ENCODE measurements at regions not wholly inside any gene's neighbourhood (a gene's known extent, or its start where the extent isn't known, plus 50 kb on each side); places are given as distances from the start of the nearest gene placed in this dataset.

DNA sequence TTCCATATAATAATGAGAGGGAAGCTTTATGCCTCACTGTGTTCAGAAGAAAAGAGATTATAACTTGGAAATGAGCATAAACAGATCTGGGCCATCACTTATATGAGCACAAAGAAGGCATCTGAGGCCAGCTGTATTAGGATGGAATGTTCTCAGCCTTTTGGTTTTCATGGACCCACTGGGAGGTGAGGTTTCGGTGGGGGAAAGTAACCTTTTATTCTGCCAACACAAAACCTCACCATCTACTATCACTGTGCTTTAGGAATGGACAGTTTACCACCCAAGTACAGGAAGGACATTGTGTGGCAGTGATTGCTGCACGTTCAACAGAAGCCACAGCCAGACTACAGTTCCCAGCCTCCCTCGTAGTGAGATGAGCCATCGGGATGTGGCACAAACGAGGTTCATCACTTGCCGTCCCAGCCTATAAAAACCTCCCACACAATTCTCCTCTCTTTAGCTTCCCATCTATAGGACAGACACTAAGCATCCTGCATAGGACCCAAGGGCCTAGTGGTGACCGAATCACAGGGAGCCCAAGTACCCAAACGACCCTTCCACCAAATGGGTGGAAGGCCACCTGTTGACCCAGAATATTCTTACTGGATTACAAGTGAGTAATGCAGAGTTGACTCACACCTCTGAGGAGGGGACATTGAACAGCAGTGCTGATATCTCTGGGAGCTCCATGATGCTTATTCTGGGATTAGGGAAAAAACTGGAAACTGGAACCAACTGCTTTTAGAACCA is 121.5 kb upstream of the RAG2 start (continued):
- TF ChIP-seq TCF7 (CRISPR knock-in tag; IDR thresholded peaks at IDR 0.05; ENCODE audit: low read depth): no peak
- no peak for TF ChIP-seq ZNF263 (CRISPR knock-in tag; IDR thresholded peaks at IDR 0.05; ENCODE audit: low read depth)
- no peak for TF ChIP-seq ZNF671 (CRISPR knock-in tag; IDR thresholded peaks at IDR 0.05)
- TF ChIP-seq ZNF121 (CRISPR knock-in tag; IDR thresholded peaks at IDR 0.05): no peak
- TF ChIP-seq ZNF317 (CRISPR knock-in tag; IDR thresholded peaks at IDR 0.05; ENCODE audit: borderline replicate concordance, low read depth): no peak
- TF ChIP-seq, protein P1, sequence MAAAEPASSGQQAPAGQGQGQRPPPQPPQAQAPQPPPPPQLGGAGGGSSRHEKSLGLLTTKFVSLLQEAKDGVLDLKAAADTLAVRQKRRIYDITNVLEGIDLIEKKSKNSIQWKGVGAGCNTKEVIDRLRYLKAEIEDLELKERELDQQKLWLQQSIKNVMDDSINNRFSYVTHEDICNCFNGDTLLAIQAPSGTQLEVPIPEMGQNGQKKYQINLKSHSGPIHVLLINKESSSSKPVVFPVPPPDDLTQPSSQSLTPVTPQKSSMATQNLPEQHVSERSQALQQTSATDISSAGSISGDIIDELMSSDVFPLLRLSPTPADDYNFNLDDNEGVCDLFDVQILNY (CRISPR knock-in tag; IDR thresholded peaks at IDR 0.05): no peak

DNA sequence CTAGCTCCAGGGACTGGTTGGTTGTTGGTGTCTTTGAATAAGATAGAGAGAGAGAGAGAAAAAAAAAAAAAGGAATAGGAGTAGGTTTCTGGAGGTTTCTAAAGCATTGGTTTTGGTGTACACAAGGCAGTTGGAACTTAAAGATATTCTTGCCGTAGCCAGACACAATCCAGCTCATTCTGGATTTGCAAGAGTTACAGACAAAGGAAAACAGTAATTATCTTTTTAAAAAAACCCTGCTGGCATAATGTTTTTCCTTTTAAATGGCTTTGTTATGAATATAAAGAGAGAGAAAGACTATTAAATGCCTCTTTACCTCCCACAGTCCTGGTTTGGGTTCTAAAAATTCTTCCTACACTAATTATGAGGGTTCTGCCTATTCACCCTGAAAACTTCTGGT is 120.4 kb upstream of the RAG2 start:
- Mint-ChIP-seq H3K4me1 (peaks cover 10% of the 10 kb centered on the region; the same call in 1 of the 2 replicates), H3K9me3 (peaks cover 81% of the 10 kb centered on the region), H3K27me3 (ENCODE audit: low read depth) (peaks cover 23% of the 10 kb centered on the region), H3K36me3 (peaks cover 49% of the 10 kb centered on the region), H3K4me3 (no peak overlapping the region), H3K27ac (no peak overlapping the region)
- DNase-seq (ENCODE audit: low spot score) (no peak), ATAC-seq (no peak)
- ChIA-PET CTCF (no interaction called here), POLR2A (no interaction called here)
- no peak for TF ChIP-seq ZNF416 (CRISPR knock-in tag; IDR thresholded peaks at IDR 0.05)
- TF ChIP-seq, protein P2, sequence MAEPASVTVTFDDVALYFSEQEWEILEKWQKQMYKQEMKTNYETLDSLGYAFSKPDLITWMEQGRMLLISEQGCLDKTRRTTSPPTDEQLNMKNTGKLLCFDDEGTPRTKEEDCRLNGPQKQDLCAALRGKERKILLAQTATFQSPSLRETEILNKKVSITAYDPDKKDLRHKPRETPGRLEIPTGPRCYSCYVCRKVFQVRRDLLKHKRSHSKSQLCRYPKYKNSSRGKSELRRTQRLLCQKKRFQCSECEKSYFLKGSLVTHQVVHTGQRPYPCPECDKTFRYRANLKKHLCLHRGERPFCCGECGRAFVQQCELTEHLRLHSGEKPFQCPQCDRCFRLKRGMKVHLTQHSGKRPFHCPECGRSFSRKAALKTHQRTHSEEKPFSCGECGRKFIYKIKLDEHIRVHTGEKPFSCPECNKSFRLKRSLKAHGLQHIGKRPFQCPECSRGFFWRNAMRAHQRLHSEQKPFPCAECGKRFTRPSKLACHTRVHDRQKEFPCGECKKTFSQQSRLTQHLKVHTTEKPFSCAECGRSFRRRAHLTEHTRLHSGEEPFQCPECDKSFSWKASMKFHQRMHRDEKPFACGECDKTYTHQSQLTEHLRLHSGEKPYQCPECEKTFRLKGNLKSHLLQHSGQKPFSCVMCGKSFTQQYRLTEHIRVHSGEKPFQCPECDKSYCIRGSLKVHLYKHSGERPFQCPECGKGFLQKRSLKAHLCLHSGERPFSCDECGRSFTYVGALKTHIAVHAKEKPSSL (CRISPR knock-in tag; conservative IDR thresholded peaks at IDR 0.05): no peak
- TF ChIP-seq, protein P3, sequence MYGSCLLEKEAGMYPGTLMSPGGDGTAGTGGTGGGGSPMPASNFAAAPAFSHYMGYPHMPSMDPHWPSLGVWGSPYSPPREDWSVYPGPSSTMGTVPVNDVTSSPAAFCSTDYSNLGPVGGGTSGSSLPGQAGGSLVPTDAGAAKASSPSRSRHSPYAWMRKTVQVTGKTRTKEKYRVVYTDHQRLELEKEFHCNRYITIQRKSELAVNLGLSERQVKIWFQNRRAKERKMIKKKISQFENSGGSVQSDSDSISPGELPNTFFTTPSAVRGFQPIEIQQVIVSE (CRISPR knock-in tag; IDR thresholded peaks at IDR 0.05; ENCODE audit: borderline replicate concordance): no peak
- TF ChIP-seq ZBTB21 (CRISPR knock-in tag; IDR thresholded peaks at IDR 0.05; ENCODE audit: borderline replicate concordance): no peak
- TF ChIP-seq, protein P4, sequence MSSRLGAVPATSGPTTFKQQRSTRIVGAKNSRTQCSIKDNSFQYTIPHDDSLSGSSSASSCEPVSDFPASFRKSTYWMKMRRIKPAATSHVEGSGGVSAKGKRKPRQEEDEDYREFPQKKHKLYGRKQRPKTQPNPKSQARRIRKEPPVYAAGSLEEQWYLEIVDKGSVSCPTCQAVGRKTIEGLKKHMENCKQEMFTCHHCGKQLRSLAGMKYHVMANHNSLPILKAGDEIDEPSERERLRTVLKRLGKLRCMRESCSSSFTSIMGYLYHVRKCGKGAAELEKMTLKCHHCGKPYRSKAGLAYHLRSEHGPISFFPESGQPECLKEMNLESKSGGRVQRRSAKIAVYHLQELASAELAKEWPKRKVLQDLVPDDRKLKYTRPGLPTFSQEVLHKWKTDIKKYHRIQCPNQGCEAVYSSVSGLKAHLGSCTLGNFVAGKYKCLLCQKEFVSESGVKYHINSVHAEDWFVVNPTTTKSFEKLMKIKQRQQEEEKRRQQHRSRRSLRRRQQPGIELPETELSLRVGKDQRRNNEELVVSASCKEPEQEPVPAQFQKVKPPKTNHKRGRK (CRISPR knock-in tag; IDR thresholded peaks at IDR 0.05; ENCODE audit: borderline replicate concordance): no peak
- TF ChIP-seq, protein P5, sequence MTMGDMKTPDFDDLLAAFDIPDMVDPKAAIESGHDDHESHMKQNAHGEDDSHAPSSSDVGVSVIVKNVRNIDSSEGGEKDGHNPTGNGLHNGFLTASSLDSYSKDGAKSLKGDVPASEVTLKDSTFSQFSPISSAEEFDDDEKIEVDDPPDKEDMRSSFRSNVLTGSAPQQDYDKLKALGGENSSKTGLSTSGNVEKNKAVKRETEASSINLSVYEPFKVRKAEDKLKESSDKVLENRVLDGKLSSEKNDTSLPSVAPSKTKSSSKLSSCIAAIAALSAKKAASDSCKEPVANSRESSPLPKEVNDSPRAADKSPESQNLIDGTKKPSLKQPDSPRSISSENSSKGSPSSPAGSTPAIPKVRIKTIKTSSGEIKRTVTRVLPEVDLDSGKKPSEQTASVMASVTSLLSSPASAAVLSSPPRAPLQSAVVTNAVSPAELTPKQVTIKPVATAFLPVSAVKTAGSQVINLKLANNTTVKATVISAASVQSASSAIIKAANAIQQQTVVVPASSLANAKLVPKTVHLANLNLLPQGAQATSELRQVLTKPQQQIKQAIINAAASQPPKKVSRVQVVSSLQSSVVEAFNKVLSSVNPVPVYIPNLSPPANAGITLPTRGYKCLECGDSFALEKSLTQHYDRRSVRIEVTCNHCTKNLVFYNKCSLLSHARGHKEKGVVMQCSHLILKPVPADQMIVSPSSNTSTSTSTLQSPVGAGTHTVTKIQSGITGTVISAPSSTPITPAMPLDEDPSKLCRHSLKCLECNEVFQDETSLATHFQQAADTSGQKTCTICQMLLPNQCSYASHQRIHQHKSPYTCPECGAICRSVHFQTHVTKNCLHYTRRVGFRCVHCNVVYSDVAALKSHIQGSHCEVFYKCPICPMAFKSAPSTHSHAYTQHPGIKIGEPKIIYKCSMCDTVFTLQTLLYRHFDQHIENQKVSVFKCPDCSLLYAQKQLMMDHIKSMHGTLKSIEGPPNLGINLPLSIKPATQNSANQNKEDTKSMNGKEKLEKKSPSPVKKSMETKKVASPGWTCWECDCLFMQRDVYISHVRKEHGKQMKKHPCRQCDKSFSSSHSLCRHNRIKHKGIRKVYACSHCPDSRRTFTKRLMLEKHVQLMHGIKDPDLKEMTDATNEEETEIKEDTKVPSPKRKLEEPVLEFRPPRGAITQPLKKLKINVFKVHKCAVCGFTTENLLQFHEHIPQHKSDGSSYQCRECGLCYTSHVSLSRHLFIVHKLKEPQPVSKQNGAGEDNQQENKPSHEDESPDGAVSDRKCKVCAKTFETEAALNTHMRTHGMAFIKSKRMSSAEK (CRISPR knock-in tag; IDR thresholded peaks at IDR 0.05; ENCODE audit: borderline replicate concordance): no peak
- TF ChIP-seq, protein P6, sequence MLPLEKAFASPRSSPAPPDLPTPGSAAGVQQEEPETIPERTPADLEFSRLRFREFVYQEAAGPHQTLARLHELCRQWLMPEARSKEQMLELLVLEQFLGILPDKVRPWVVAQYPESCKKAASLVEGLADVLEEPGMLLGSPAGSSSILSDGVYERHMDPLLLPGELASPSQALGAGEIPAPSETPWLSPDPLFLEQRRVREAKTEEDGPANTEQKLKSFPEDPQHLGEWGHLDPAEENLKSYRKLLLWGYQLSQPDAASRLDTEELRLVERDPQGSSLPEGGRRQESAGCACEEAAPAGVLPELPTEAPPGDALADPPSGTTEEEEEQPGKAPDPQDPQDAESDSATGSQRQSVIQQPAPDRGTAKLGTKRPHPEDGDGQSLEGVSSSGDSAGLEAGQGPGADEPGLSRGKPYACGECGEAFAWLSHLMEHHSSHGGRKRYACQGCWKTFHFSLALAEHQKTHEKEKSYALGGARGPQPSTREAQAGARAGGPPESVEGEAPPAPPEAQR (CRISPR knock-in tag; IDR thresholded peaks at IDR 0.05): no peak
- no peak for TF ChIP-seq RELA (CRISPR knock-in tag; IDR thresholded peaks at IDR 0.05; ENCODE audit: borderline replicate concordance)
- no peak for TF ChIP-seq ZNF121 (CRISPR knock-in tag; IDR thresholded peaks at IDR 0.05)
- no peak for TF ChIP-seq MXD4 (CRISPR knock-in tag; IDR thresholded peaks at IDR 0.05; ENCODE audit: borderline replicate concordance)
- TF ChIP-seq, protein P7, sequence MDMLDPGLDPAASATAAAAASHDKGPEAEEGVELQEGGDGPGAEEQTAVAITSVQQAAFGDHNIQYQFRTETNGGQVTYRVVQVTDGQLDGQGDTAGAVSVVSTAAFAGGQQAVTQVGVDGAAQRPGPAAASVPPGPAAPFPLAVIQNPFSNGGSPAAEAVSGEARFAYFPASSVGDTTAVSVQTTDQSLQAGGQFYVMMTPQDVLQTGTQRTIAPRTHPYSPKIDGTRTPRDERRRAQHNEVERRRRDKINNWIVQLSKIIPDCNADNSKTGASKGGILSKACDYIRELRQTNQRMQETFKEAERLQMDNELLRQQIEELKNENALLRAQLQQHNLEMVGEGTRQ (CRISPR knock-in tag; IDR thresholded peaks at IDR 0.05): no peak
- TF ChIP-seq GABPB1 (CRISPR knock-in tag; IDR thresholded peaks at IDR 0.05): no peak
- TF ChIP-seq NFYB (CRISPR knock-in tag; conservative IDR thresholded peaks at IDR 0.05; ENCODE audit: low read depth): no peak
- no peak for TF ChIP-seq ZNF263 (CRISPR knock-in tag; IDR thresholded peaks at IDR 0.05; ENCODE audit: low read depth)
- TF ChIP-seq TEAD4 (CRISPR knock-in tag; IDR thresholded peaks at IDR 0.05): no peak

All from WTC11 (cell line).